HepG2 (cell line): ENCODE measurements at regions not wholly inside any gene's neighbourhood (a gene's known extent, or its start where the extent isn't known, plus 50 kb on each side); places are given as distances from the start of the nearest gene placed in this dataset.

Source experiments
- CEBPG ChIP-seq: IDR thresholded peaks from 2 replicates; pipeline ENCODE4 v1.6.1; 2016
- HNRNPL ChIP-seq: fragments of 200-400 bp; formaldehyde crosslinking; IDR thresholded peaks from 2 replicates; pipeline ENCODE4 v1.6.1; 2017; ENCODE audit warnings: mild to moderate bottlenecking, low read depth, low read length
- ZBTB38 ChIP-seq: sonication (generic); formaldehyde crosslinking; IDR thresholded peaks from 2 replicates; pipeline ENCODE4 v1.5.1; 2020; ENCODE audit warnings: mild to moderate bottlenecking, missing genetic modification reagents
- TF ChIP-seq, protein P1 (sequence below): sonication (generic); formaldehyde crosslinking; IDR thresholded peaks from 2 replicates; pipeline ENCODE4 v1.5.0; 2020; ENCODE audit warnings: mild to moderate bottlenecking, missing genetic modification reagents, borderline replicate concordance
- TF ChIP-seq, protein P2 (sequence below): sonication (generic); formaldehyde crosslinking; IDR thresholded peaks from 2 replicates; pipeline ENCODE4 v1.8.0; 2022; ENCODE audit warnings: missing genetic modification reagents, mild to moderate bottlenecking, moderate library complexity, borderline replicate concordance
- TF ChIP-seq, protein P3 (sequence below): sonication (generic); formaldehyde crosslinking; IDR thresholded peaks from 2 replicates; pipeline ENCODE4 v1.5.0; 2020; ENCODE audit warnings: missing genetic modification reagents
- TF ChIP-seq, protein P4 (sequence below): sonication (generic); formaldehyde crosslinking; IDR thresholded peaks from 2 replicates; pipeline ENCODE4 v1.4.0; 2020; ENCODE audit warnings: mild to moderate bottlenecking, missing genetic modification reagents

DNA sequence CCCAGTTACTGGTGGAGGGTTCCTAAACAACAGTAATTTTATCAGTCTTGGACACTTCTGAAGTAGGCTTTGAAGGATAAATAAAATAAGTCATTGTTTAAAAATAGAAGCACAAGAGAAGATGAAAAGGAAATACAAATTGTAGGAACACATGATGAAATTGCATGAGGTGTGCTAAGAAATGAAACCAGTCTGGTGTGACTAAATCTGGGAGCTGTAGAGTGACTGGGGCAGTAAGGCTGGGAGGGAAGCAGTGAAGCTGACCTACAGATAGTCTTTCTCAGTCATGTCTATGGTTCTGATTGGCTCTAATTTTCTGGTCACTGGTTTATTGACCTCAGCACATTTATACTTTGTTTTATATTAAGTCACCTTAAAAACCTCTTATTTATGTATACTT is 139.1 kb downstream of the SLC17A6 start (continued):
- TF ChIP-seq, protein P1, sequence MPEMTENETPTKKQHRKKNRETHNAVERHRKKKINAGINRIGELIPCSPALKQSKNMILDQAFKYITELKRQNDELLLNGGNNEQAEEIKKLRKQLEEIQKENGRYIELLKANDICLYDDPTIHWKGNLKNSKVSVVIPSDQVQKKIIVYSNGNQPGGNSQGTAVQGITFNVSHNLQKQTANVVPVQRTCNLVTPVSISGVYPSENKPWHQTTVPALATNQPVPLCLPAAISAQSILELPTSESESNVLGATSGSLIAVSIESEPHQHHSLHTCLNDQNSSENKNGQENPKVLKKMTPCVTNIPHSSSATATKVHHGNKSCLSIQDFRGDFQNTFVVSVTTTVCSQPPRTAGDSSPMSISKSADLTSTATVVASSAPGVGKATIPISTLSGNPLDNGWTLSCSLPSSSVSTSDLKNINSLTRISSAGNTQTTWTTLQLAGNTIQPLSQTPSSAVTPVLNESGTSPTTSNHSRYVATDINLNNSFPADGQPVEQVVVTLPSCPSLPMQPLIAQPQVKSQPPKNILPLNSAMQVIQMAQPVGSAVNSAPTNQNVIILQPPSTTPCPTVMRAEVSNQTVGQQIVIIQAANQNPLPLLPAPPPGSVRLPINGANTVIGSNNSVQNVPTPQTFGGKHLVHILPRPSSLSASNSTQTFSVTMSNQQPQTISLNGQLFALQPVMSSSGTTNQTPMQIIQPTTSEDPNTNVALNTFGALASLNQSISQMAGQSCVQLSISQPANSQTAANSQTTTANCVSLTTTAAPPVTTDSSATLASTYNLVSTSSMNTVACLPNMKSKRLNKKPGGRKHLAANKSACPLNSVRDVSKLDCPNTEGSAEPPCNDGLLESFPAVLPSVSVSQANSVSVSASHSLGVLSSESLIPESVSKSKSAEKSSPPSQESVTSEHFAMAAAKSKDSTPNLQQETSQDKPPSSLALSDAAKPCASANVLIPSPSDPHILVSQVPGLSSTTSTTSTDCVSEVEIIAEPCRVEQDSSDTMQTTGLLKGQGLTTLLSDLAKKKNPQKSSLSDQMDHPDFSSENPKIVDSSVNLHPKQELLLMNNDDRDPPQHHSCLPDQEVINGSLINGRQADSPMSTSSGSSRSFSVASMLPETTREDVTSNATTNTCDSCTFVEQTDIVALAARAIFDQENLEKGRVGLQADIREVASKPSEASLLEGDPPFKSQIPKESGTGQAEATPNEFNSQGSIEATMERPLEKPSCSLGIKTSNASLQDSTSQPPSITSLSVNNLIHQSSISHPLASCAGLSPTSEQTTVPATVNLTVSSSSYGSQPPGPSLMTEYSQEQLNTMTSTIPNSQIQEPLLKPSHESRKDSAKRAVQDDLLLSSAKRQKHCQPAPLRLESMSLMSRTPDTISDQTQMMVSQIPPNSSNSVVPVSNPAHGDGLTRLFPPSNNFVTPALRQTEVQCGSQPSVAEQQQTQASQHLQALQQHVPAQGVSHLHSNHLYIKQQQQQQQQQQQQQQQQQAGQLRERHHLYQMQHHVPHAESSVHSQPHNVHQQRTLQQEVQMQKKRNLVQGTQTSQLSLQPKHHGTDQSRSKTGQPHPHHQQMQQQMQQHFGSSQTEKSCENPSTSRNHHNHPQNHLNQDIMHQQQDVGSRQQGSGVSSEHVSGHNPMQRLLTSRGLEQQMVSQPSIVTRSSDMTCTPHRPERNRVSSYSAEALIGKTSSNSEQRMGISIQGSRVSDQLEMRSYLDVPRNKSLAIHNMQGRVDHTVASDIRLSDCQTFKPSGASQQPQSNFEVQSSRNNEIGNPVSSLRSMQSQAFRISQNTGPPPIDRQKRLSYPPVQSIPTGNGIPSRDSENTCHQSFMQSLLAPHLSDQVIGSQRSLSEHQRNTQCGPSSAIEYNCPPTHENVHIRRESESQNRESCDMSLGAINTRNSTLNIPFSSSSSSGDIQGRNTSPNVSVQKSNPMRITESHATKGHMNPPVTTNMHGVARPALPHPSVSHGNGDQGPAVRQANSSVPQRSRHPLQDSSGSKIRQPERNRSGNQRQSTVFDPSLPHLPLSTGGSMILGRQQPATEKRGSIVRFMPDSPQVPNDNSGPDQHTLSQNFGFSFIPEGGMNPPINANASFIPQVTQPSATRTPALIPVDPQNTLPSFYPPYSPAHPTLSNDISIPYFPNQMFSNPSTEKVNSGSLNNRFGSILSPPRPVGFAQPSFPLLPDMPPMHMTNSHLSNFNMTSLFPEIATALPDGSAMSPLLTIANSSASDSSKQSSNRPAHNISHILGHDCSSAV (CRISPR knock-in tag) = no peak
- TF ChIP-seq HNRNPL = no peak
- no peak for TF ChIP-seq CEBPG (CRISPR knock-in tag)
- no peak for TF ChIP-seq ZBTB38 (CRISPR knock-in tag)
- TF ChIP-seq, protein P2, sequence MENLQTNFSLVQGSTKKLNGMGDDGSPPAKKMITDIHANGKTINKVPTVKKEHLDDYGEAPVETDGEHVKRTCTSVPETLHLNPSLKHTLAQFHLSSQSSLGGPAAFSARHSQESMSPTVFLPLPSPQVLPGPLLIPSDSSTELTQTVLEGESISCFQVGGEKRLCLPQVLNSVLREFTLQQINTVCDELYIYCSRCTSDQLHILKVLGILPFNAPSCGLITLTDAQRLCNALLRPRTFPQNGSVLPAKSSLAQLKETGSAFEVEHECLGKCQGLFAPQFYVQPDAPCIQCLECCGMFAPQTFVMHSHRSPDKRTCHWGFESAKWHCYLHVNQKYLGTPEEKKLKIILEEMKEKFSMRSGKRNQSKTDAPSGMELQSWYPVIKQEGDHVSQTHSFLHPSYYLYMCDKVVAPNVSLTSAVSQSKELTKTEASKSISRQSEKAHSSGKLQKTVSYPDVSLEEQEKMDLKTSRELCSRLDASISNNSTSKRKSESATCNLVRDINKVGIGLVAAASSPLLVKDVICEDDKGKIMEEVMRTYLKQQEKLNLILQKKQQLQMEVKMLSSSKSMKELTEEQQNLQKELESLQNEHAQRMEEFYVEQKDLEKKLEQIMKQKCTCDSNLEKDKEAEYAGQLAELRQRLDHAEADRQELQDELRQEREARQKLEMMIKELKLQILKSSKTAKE (CRISPR knock-in tag) = no peak
- TF ChIP-seq, protein P3, sequence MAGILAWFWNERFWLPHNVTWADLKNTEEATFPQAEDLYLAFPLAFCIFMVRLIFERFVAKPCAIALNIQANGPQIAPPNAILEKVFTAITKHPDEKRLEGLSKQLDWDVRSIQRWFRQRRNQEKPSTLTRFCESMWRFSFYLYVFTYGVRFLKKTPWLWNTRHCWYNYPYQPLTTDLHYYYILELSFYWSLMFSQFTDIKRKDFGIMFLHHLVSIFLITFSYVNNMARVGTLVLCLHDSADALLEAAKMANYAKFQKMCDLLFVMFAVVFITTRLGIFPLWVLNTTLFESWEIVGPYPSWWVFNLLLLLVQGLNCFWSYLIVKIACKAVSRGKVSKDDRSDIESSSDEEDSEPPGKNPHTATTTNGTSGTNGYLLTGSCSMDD = no peak
- TF ChIP-seq, protein P4, sequence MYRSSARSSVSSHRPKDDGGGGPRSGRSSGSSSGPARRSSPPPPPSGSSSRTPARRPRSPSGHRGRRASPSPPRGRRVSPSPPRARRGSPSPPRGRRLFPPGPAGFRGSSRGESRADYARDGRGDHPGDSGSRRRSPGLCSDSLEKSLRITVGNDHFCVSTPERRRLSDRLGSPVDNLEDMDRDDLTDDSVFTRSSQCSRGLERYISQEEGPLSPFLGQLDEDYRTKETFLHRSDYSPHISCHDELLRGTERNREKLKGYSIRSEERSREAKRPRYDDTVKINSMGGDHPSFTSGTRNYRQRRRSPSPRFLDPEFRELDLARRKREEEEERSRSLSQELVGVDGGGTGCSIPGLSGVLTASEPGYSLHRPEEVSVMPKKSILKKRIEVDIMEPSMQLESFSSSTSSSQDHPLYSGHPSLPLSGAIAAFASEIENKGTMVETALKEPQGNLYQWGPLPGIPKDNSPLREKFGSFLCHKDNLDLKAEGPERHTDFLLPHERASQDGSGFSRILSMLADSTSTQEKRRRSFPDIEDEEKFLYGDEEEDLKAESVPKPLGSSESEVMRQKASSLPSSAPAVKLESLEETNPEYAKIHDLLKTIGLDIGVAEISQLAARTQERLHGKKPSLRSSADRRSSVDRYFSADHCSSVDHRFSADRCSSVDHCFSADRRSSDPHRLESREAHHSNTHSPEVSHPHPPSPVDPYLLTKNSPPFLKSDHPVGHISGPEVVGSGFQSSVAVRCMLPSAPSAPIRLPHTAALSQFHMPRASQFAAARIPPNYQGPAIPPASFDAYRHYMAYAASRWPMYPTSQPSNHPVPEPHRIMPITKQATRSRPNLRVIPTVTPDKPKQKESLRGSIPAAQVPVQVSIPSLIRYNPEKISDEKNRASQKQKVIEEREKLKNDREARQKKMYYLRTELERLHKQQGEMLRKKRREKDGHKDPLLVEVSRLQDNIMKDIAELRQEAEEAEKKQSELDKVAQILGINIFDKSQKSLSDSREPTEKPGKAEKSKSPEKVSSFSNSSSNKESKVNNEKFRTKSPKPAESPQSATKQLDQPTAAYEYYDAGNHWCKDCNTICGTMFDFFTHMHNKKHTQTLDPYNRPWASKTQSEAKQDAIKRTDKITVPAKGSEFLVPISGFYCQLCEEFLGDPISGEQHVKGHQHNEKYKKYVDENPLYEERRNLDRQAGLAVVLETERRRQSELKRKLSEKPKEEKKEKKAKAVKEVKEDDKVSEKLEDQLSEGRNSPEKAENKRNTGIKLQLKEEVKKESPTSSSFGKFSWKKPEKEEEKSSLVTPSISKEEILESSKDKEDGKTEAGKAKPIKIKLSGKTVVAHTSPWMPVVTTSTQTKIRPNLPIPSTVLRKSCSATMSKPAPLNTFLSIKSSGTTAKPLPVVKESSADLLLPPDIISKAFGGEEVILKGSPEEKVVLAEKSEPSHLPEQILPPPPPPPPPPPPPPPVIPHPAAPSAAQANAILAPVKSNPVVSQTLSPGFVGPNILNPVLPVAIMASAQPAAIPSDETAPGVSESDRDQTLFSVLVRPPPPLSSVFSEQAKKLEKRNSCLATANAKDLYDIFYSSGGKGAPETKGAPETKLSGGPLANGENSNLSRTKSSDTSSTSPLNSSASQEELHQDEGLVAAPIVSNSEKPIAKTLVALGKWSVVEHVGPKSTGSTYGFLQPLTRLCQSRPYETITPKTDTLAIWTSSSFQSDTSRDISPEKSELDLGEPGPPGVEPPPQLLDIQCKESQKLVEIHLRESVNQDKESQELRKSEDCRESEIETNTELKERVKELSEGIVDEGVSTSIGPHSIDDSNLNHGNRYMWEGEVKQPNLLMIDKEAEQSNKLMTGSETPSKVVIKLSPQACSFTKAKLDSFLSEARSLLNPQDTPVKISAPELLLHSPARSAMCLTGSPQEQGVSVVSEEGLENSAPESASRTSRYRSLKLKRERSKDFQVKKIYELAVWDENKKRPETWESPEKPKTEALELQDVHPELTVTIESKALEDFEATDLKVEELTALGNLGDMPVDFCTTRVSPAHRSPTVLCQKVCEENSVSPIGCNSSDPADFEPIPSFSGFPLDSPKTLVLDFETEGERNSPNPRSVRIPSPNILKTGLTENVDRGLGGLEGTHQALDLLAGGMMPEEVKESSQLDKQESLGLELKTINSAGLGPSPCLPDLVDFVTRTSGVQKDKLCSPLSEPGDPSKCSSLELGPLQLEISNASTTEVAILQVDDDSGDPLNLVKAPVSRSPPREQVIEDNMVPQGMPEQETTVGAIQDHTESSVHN = no peak
- TF ChIP-seq, all 625 proteins: peak for 0
